ENCODE measurements at regions not wholly inside any gene's neighbourhood (a gene's known extent, or its start where the extent isn't known, plus 50 kb on each side); places are given as distances from the start of the nearest gene placed in this dataset.

GRCh38 chr15:95497634-95498033 lies 832.9 kb upstream of the NR2F2 start:
- H3K4me2 ChIP-seq (ENCODE audit: low read depth, low read length, poor library complexity, severe bottlenecking) = no peak overlapping the region
- H3K79me2 ChIP-seq (ENCODE audit: low read length) = no peaks in the 10 kb centered on the region
- no peak overlapping the region for H3K9ac ChIP-seq (ENCODE audit: low read length)
- DNase-seq = no peak
- H3K4me3 ChIP-seq (ENCODE audit: low read length) = no peak overlapping the region
- H3K9me2 ChIP-seq (replicated peaks; ENCODE audit: insufficient read depth, low read length) = no peaks in the 10 kb centered on the region
- H3K9me3 ChIP-seq (ENCODE audit: low read length) = peaks cover 32% of the 10 kb centered on the region
- H4K20me1 ChIP-seq (ENCODE audit: insufficient read depth, low read depth, low read length) = no peaks in the 10 kb centered on the region
- H2AFZ ChIP-seq (ENCODE audit: low read length) = no peak overlapping the region
- H3K27me3 ChIP-seq (ENCODE audit: low read length) = no peaks in the 10 kb centered on the region
- H3K4me1 ChIP-seq (ENCODE audit: low read length) = no peaks in the 10 kb centered on the region
- no peak overlapping the region for H3K27ac ChIP-seq (ENCODE audit: low read length)
- no peaks in the 10 kb centered on the region for H3K36me3 ChIP-seq (ENCODE audit: insufficient read depth, low read length)

DNA sequence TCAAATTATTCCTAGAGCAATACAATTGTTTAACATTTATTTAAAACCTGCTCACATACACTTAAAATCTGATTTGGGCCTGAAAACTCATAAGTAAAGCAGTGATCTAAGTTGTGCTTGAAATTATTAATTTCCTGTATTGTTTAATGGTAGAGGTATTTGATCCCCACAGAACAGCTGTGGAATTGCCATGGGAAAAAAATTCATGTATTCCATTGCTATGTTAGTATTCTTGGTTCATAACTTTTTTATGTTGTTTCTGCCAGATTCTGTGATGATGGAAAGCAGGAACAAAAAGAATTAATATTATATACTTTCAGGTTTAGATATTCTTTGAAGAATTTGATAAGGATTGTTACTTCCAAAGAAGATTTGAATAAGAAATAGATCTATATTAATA lies 831.5 kb upstream of the NR2F2 start:
- Histone ChIP-seq H4K20me1 (ENCODE audit: insufficient read depth, low read depth, low read length) (no peaks in the 10 kb centered on the region), H3K36me3 (ENCODE audit: insufficient read depth, low read length) (no peaks in the 10 kb centered on the region), H3K4me3 (ENCODE audit: low read length) (no peak overlapping the region), H3K79me2 (ENCODE audit: low read length) (no peaks in the 10 kb centered on the region), H3K27me3 (ENCODE audit: low read length) (no peaks in the 10 kb centered on the region), H3K9me2 (replicated peaks; ENCODE audit: insufficient read depth, low read length) (no peaks in the 10 kb centered on the region), H3K27ac (ENCODE audit: low read length) (no peak overlapping the region), H3K4me2 (ENCODE audit: low read depth, low read length, poor library complexity, severe bottlenecking) (no peak overlapping the region), H3K4me1 (ENCODE audit: low read length) (no peaks in the 10 kb centered on the region), H2AFZ (ENCODE audit: low read length) (no peak overlapping the region), H3K9ac (ENCODE audit: low read length) (no peak overlapping the region), H3K9me3 (ENCODE audit: low read length) (peaks cover 32% of the 10 kb centered on the region)
- no peak for DNase-seq

GRCh38 chr15:95499397-95499796 lies 831.1 kb upstream of the NR2F2 start:
- no peaks in the 10 kb centered on the region for H3K36me3 ChIP-seq (ENCODE audit: insufficient read depth, low read length)
- no peak overlapping the region for H3K27ac ChIP-seq (ENCODE audit: low read length)
- no peak overlapping the region for H3K4me3 ChIP-seq (ENCODE audit: low read length)
- no peaks in the 10 kb centered on the region for H3K79me2 ChIP-seq (ENCODE audit: low read length)
- no peaks in the 10 kb centered on the region for H3K9me2 ChIP-seq (replicated peaks; ENCODE audit: insufficient read depth, low read length)
- no peaks in the 10 kb centered on the region for H3K4me1 ChIP-seq (ENCODE audit: low read length)
- H3K9me3 ChIP-seq (ENCODE audit: low read length) = peaks cover 32% of the 10 kb centered on the region
- no peak for DNase-seq
- H3K4me2 ChIP-seq (ENCODE audit: low read depth, low read length, poor library complexity, severe bottlenecking) = no peak overlapping the region
- no peak overlapping the region for H2AFZ ChIP-seq (ENCODE audit: low read length)
- H3K27me3 ChIP-seq (ENCODE audit: low read length) = no peaks in the 10 kb centered on the region
- H3K9ac ChIP-seq (ENCODE audit: low read length) = no peak overlapping the region
- no peaks in the 10 kb centered on the region for H4K20me1 ChIP-seq (ENCODE audit: insufficient read depth, low read depth, low read length)

- H2AFZ ChIP-seq (ENCODE audit: low read length) = no peak overlapping the region
- H3K36me3 ChIP-seq (ENCODE audit: insufficient read depth, low read length) = no peaks in the 10 kb centered on the region
- no peaks in the 10 kb centered on the region for H3K27me3 ChIP-seq (ENCODE audit: low read length)
- no peaks in the 10 kb centered on the region for H3K4me1 ChIP-seq (ENCODE audit: low read length)
- no peaks in the 10 kb centered on the region for H4K20me1 ChIP-seq (ENCODE audit: insufficient read depth, low read depth, low read length)
- H3K9me2 ChIP-seq (replicated peaks; ENCODE audit: insufficient read depth, low read length) = no peaks in the 10 kb centered on the region
- H3K4me3 ChIP-seq (ENCODE audit: low read length) = no peak overlapping the region
- H3K9ac ChIP-seq (ENCODE audit: low read length) = no peak overlapping the region
- H3K9me3 ChIP-seq (ENCODE audit: low read length) = peaks cover 22% of the 10 kb centered on the region
- H3K27ac ChIP-seq (ENCODE audit: low read length) = no peak overlapping the region
- H3K79me2 ChIP-seq (ENCODE audit: low read length) = no peaks in the 10 kb centered on the region
- no peak for DNase-seq
- no peak overlapping the region for H3K4me2 ChIP-seq (ENCODE audit: low read depth, low read length, poor library complexity, severe bottlenecking)
These were observed 828.6 kb upstream of the NR2F2 start for GRCh38 chr15:95501865-95502264.

DNA sequence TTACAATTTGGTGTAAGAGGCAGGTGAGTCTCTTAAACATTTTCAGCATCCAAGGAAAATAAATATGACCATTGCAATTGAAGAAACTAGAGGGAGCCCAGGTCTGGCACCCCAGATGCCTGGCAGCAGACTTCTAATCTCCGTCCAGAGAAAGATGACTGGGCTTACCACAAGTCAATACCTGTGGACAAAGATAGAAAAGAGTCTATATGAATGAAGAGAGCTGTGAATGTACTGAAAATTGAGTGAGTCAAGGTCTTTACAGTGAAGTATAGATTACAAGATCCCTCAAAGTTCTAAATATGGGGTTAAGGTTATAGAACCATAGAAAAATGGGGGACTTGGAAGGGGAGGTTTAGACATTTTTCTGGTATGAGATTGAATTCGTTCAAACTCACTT lies 827.4 kb upstream of the NR2F2 start:
- Histone ChIP-seq H3K27me3 (ENCODE audit: low read length) (no peaks in the 10 kb centered on the region), H2AFZ (ENCODE audit: low read length) (no peak overlapping the region), H3K9ac (ENCODE audit: low read length) (no peak overlapping the region), H3K9me2 (replicated peaks; ENCODE audit: insufficient read depth, low read length) (no peaks in the 10 kb centered on the region), H3K9me3 (ENCODE audit: low read length) (peaks cover 21% of the 10 kb centered on the region), H3K4me1 (ENCODE audit: low read length) (no peaks in the 10 kb centered on the region), H4K20me1 (ENCODE audit: insufficient read depth, low read depth, low read length) (no peaks in the 10 kb centered on the region), H3K36me3 (ENCODE audit: insufficient read depth, low read length) (no peaks in the 10 kb centered on the region), H3K4me2 (ENCODE audit: low read depth, low read length, poor library complexity, severe bottlenecking) (no peak overlapping the region), H3K4me3 (ENCODE audit: low read length) (no peak overlapping the region), H3K27ac (ENCODE audit: low read length) (no peak overlapping the region), H3K79me2 (ENCODE audit: low read length) (no peaks in the 10 kb centered on the region)
- DNase-seq = no peak

- DNase-seq = no peak
These were observed 826.8 kb upstream of the NR2F2 start for GRCh38 chr15:95503640-95504225.

GRCh38 chr15:95511671-95512070 lies 818.8 kb upstream of the NR2F2 start:
- H3K9me3 ChIP-seq (ENCODE audit: low read length) = peaks cover 16% of the 10 kb centered on the region
- no peaks in the 10 kb centered on the region for H3K36me3 ChIP-seq (ENCODE audit: insufficient read depth, low read length)
- H3K9me2 ChIP-seq (replicated peaks; ENCODE audit: insufficient read depth, low read length) = no peaks in the 10 kb centered on the region
- no peak overlapping the region for H3K4me3 ChIP-seq (ENCODE audit: low read length)
- no peaks in the 10 kb centered on the region for H3K4me1 ChIP-seq (ENCODE audit: low read length)
- no peaks in the 10 kb centered on the region for H4K20me1 ChIP-seq (ENCODE audit: insufficient read depth, low read depth, low read length)
- no peak overlapping the region for H3K4me2 ChIP-seq (ENCODE audit: low read depth, low read length, poor library complexity, severe bottlenecking)
- DNase-seq = no peak
- no peak overlapping the region for H3K9ac ChIP-seq (ENCODE audit: low read length)
- H3K27ac ChIP-seq (ENCODE audit: low read length) = no peak overlapping the region
- no peaks in the 10 kb centered on the region for H3K27me3 ChIP-seq (ENCODE audit: low read length)
- H2AFZ ChIP-seq (ENCODE audit: low read length) = no peak overlapping the region
- no peaks in the 10 kb centered on the region for H3K79me2 ChIP-seq (ENCODE audit: low read length)

More at GRCh38 chr15:95503640-95504225, 826.8 kb upstream of the NR2F2 start:
- Histone ChIP-seq H3K36me3 (ENCODE audit: insufficient read depth, low read length) (no peaks in the 10 kb centered on the region), H3K9ac (ENCODE audit: low read length) (no peak overlapping the region), H3K9me3 (ENCODE audit: low read length) (peaks cover 18% of the 10 kb centered on the region), H3K4me2 (ENCODE audit: low read depth, low read length, poor library complexity, severe bottlenecking) (no peak overlapping the region), H3K27me3 (ENCODE audit: low read length) (no peaks in the 10 kb centered on the region), H3K4me1 (ENCODE audit: low read length) (no peaks in the 10 kb centered on the region), H3K9me2 (replicated peaks; ENCODE audit: insufficient read depth, low read length) (no peaks in the 10 kb centered on the region), H4K20me1 (ENCODE audit: insufficient read depth, low read depth, low read length) (no peaks in the 10 kb centered on the region), H2AFZ (ENCODE audit: low read length) (no peak overlapping the region), H3K4me3 (ENCODE audit: low read length) (no peak overlapping the region), H3K79me2 (ENCODE audit: low read length) (no peaks in the 10 kb centered on the region), H3K27ac (ENCODE audit: low read length) (no peak overlapping the region)

DNA sequence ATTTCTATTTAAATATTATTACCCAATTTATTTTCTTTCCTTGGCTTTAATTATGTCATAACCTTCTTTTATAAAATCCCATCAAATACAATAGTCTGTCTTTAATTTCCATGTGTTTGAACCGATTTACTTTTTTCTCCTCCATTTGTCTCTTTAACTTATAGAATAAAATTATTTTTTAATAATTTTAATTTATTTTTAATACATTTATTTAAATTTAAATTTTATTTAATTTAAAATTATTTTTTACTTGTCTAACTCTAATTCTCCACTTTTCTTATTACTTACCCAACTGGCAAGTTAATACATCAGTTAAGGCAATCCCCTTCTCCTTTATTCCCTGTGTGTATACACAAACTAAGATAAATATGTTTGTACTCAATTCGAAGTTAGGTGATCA lies 817.6 kb upstream of the NR2F2 start:
- Histone ChIP-seq H3K4me3 (ENCODE audit: low read length) (no peak overlapping the region), H3K9me3 (ENCODE audit: low read length) (peaks cover 14% of the 10 kb centered on the region), H2AFZ (ENCODE audit: low read length) (no peak overlapping the region), H3K4me1 (ENCODE audit: low read length) (no peaks in the 10 kb centered on the region), H3K9me2 (replicated peaks; ENCODE audit: insufficient read depth, low read length) (no peaks in the 10 kb centered on the region), H4K20me1 (ENCODE audit: insufficient read depth, low read depth, low read length) (no peaks in the 10 kb centered on the region), H3K79me2 (ENCODE audit: low read length) (no peaks in the 10 kb centered on the region), H3K36me3 (ENCODE audit: insufficient read depth, low read length) (no peaks in the 10 kb centered on the region), H3K27ac (ENCODE audit: low read length) (no peak overlapping the region), H3K9ac (ENCODE audit: low read length) (no peak overlapping the region), H3K4me2 (ENCODE audit: low read depth, low read length, poor library complexity, severe bottlenecking) (no peak overlapping the region), H3K27me3 (ENCODE audit: low read length) (no peaks in the 10 kb centered on the region)
- no peak for DNase-seq

GRCh38 chr15:95519887-95520286 lies 810.6 kb upstream of the NR2F2 start:
- Histone ChIP-seq H3K4me3 (ENCODE audit: low read length) (no peak overlapping the region), H3K27me3 (ENCODE audit: low read length) (no peaks in the 10 kb centered on the region), H3K4me2 (ENCODE audit: low read depth, low read length, poor library complexity, severe bottlenecking) (no peak overlapping the region), H3K36me3 (ENCODE audit: insufficient read depth, low read length) (no peaks in the 10 kb centered on the region), H2AFZ (ENCODE audit: low read length) (no peak overlapping the region), H4K20me1 (ENCODE audit: insufficient read depth, low read depth, low read length) (no peaks in the 10 kb centered on the region), H3K4me1 (ENCODE audit: low read length) (no peaks in the 10 kb centered on the region), H3K79me2 (ENCODE audit: low read length) (no peaks in the 10 kb centered on the region), H3K27ac (ENCODE audit: low read length) (no peak overlapping the region), H3K9me3 (ENCODE audit: low read length) (peaks cover 38% of the 10 kb centered on the region), H3K9me2 (replicated peaks; ENCODE audit: insufficient read depth, low read length) (no peaks in the 10 kb centered on the region), H3K9ac (ENCODE audit: low read length) (no peak overlapping the region)
- DNase-seq = no peak

Data from Karpas-422 (cell line).